RWPE1 (cell line): ENCODE measurements at regions not wholly inside any gene's neighbourhood (a gene's known extent, or its start where the extent isn't known, plus 50 kb on each side); places are given as distances from the start of the nearest gene placed in this dataset.
A peak's percentile ranks its signal among the peaks of the same experiment; 100 is the strongest.
"Not testable (repeated sequence)": the region's sequence is repeated elsewhere in the genome, so short reads cannot be mapped to it uniquely, and the experiment has no call there.

Source experiments
- CTCF ChIA-PET: fragments of 350-600 bp; sonication (Branson Sonifier 250); formaldehyde crosslinking; extraction: SDS; loops from one replicate; lab custom pipeline; 2021; lab: Yijun Ruan, JAX
- POLR2A ChIA-PET: fragments of 400-600 bp; formaldehyde crosslinking; extraction: SDS; loops from one replicate; lab custom pipeline; 2020; ENCODE audit warnings: antibody characterized with exemption; ENCODE audit not compliant: low non-redundant PET; lab: Yijun Ruan, JAX
- DNase-seq: peaks from one replicate; pipeline ENCODE4 v3.0.0; 2012; ENCODE audit warnings: low spot score
- H3K27ac ChIP-seq: fragments of 450-650 bp; 2 replicates; pipeline ENCODE4 v1.5.1; 2017
- TF ChIP-seq, protein P1 (sequence below): fragments of 450-650 bp; conservative IDR thresholded peaks from 2 replicates; pipeline ENCODE4 v1.5.1; 2017; ENCODE audit warnings: low read depth, mild to moderate bottlenecking

GRCh38 chr15:31222773-31223341 is 103.8 kb upstream of the KLF13 start:
- DNase-seq = no peak
- H3K27ac ChIP-seq = no peak overlapping the region
- CTCF ChIA-PET = no interaction called here
- TF ChIP-seq, protein P1, sequence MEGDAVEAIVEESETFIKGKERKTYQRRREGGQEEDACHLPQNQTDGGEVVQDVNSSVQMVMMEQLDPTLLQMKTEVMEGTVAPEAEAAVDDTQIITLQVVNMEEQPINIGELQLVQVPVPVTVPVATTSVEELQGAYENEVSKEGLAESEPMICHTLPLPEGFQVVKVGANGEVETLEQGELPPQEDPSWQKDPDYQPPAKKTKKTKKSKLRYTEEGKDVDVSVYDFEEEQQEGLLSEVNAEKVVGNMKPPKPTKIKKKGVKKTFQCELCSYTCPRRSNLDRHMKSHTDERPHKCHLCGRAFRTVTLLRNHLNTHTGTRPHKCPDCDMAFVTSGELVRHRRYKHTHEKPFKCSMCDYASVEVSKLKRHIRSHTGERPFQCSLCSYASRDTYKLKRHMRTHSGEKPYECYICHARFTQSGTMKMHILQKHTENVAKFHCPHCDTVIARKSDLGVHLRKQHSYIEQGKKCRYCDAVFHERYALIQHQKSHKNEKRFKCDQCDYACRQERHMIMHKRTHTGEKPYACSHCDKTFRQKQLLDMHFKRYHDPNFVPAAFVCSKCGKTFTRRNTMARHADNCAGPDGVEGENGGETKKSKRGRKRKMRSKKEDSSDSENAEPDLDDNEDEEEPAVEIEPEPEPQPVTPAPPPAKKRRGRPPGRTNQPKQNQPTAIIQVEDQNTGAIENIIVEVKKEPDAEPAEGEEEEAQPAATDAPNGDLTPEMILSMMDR = no peak
- POLR2A ChIA-PET = no interaction called here

- POLR2A ChIA-PET = no interaction called here
- CTCF ChIA-PET = no interaction called here
- DNase-seq = no peak
- peak overlapping the region; percentile 13; the same call in 1 of the 2 replicates for H3K27ac ChIP-seq
- TF ChIP-seq, protein P1 = no peak
Observed at GRCh38 chr15:31223478-31224350, 102.9 kb upstream of the KLF13 start.

DNA sequence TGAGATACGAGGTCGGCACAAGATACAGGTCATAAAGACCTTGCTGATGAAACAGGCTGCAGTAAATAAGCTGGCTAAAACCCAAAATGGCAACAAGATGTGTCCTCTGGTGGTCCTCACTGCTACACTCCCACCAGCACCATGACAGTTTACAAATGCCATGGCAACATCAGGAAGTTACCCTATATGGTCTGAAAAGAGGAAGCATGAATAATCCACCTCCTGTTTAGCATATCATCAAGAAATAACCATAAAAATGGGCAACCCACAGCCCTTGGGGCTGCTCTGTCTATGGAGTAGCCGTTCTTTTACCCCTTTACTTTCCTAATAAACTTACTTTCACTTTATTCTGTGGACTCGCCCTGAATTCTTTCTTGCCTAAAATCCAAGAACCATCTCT is 102.0 kb upstream of the KLF13 start:
- DNase-seq, H3K27ac ChIP-seq, POLR2A ChIA-PET, CTCF ChIA-PET: not testable (repeated sequence)

DNA sequence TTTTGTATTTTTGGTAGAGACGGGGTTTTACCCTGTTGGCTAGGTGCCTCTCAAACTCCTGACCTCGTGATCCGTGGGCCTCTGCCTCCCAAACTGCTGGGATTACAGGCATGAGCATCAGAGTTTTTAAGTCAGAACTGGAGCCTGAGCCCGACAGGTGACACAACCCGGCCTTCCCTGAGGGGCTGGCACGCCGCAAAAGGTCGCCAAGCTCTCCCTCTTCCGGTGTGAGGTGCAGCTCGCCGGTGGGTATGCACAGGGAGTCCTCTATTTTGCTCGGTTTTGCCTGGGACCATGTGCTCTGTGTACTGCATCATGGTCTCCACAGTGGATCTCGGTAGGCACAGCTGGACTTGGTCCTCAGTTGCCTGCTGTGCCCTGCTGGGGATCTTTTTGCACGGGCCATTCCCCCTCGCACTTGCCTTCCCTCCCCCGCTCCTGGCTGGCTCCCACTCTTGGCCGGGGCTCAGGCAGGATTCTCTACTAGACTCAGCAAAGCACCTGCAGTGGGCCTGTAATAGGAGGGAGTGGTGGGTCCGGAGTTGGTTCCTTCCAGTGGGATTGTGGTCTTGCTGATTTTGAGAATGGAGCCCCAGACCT is 101.2 kb upstream of the KLF13 start:
- CTCF ChIA-PET = interaction anchor here (0.9 kb wide), 1 partner anchor 11 kb away, joined by 4 read pairs; no protein-coding TSS in a partner anchor
- POLR2A ChIA-PET = no interaction called here
- no peak for DNase-seq
- TF ChIP-seq, protein P1 = no peak
- H3K27ac ChIP-seq = no peak overlapping the region

- H3K27ac ChIP-seq = no peak overlapping the region
- POLR2A ChIA-PET = no interaction called here
Observed at GRCh38 chr15:31226021-31226420, 100.6 kb upstream of the KLF13 start.

GRCh38 chr15:31227235-31227634 is 99.4 kb upstream of the KLF13 start:
- H3K27ac ChIP-seq = no peak overlapping the region
- TF ChIP-seq, protein P1 = no peak
- POLR2A ChIA-PET = no interaction called here
- no peak for DNase-seq
- CTCF ChIA-PET = no interaction called here

More at GRCh38 chr15:31226021-31226420, 100.6 kb upstream of the KLF13 start:
- TF ChIP-seq, protein P1 = no peak
- CTCF ChIA-PET = interaction anchor here (0.9 kb wide), 1 partner anchor 11 kb away, joined by 4 read pairs; no protein-coding TSS in a partner anchor
- no peak for DNase-seq
